OCI-LY1 (cell line): ENCODE measurements at regions not wholly inside any gene's neighbourhood (a gene's known extent, or its start where the extent isn't known, plus 50 kb on each side); places are given as distances from the start of the nearest gene placed in this dataset.

Experiments
- H2AFZ ChIP-seq: fragments of 200-600 bp; sonication (generic), shearing (Covaris generic); 2 replicates; pipeline ENCODE4 v1.6.0; 2014; ENCODE audit warnings: antibody characterized with exemption, mild to moderate bottlenecking, low read length
- H3F3A ChIP-seq: fragments of 200-600 bp; sonication (generic), shearing (Covaris generic); 2 replicates; pipeline ENCODE4 v1.6.0; 2014; ENCODE audit warnings: mild to moderate bottlenecking, antibody characterized with exemption, low read length, moderate library complexity; ENCODE audit not compliant: insufficient read depth
- H3K27ac ChIP-seq: fragments of 200-600 bp; sonication (generic); 2 replicates; pipeline ENCODE4 v1.5.1; 2014; ENCODE audit warnings: low read length, mixed run types, mild to moderate bottlenecking, low read depth; ENCODE audit not compliant: poor library complexity, severe bottlenecking
- H3K27me3 ChIP-seq: fragments of 200-600 bp; sonication (generic); 2 replicates; pipeline ENCODE4 v1.6.0; 2014; ENCODE audit warnings: antibody characterized with exemption, mild to moderate bottlenecking, low read length, moderate library complexity; ENCODE audit not compliant: insufficient read depth
- H3K36me3 ChIP-seq: fragments of 200-600 bp; sonication (generic); 2 replicates; pipeline ENCODE4 v1.6.1; 2014; ENCODE audit warnings: mild to moderate bottlenecking, antibody characterized with exemption, low read length, moderate library complexity, mixed read lengths; ENCODE audit not compliant: insufficient read depth
- H3K4me1 ChIP-seq: fragments of 200-600 bp; sonication (generic); 2 replicates; pipeline ENCODE4 v1.5.1; 2014; ENCODE audit warnings: mild to moderate bottlenecking, low read length, moderate library complexity; ENCODE audit not compliant: insufficient read depth, severe bottlenecking
- H3K4me2 ChIP-seq: fragments of 200-600 bp; sonication (generic), shearing (Covaris generic); 2 replicates; pipeline ENCODE4 v1.6.1; 2014; ENCODE audit warnings: low read length
- H3K4me3 ChIP-seq: fragments of 200-600 bp; sonication (generic); 2 replicates; pipeline ENCODE4 v1.5.1; 2014; ENCODE audit warnings: low read length, low read depth, mild to moderate bottlenecking, mixed read lengths; ENCODE audit not compliant: poor library complexity, severe bottlenecking
- H3K79me2 ChIP-seq: fragments of 200-600 bp; shearing (Covaris generic); 2 replicates; pipeline ENCODE4 v1.6.1; 2016; ENCODE audit warnings: mixed run types, low read length, mixed read lengths; ENCODE audit not compliant: insufficient read depth
- H3K9ac ChIP-seq: fragments of 200-600 bp; sonication (generic), shearing (Covaris generic); 2 replicates; pipeline ENCODE4 v1.6.1; 2014; ENCODE audit warnings: mild to moderate bottlenecking, low read length, mixed read lengths
- H3K9me2 ChIP-seq: fragments of 200-600 bp; sonication (generic), shearing (Covaris generic); 2 replicates; pipeline ENCODE4 v1.6.1; 2014; ENCODE audit warnings: low read depth, mild to moderate bottlenecking, low read length, mixed read lengths
- H3K9me3 ChIP-seq: fragments of 200-600 bp; shearing (Covaris generic); 2 replicates; pipeline ENCODE4 v1.6.1; 2014; ENCODE audit warnings: low read length, mixed read lengths
- H4K20me1 ChIP-seq: fragments of 200-600 bp; sonication (generic), shearing (Covaris generic); 2 replicates; pipeline ENCODE4 v1.6.0; 2016; ENCODE audit warnings: mild to moderate bottlenecking, low read length; ENCODE audit not compliant: insufficient read depth
- EZH2 ChIP-seq: fragments of 200-600 bp; sonication (generic), shearing (Covaris generic); IDR thresholded peaks from 2 replicates; pipeline ENCODE4 v1.8.0; 2017; ENCODE audit warnings: borderline replicate concordance, mixed run types, mild to moderate bottlenecking, antibody characterized with exemption, low read length, moderate library complexity, mixed read lengths
- TF ChIP-seq, protein P1 (sequence below): fragments of 200-600 bp; sonication (generic), shearing (Covaris generic); IDR thresholded peaks from 2 replicates; pipeline ENCODE4 v1.5.1; 2017; ENCODE audit warnings: mild to moderate bottlenecking, antibody characterized with exemption, low read length, moderate library complexity, mixed read lengths

DNA sequence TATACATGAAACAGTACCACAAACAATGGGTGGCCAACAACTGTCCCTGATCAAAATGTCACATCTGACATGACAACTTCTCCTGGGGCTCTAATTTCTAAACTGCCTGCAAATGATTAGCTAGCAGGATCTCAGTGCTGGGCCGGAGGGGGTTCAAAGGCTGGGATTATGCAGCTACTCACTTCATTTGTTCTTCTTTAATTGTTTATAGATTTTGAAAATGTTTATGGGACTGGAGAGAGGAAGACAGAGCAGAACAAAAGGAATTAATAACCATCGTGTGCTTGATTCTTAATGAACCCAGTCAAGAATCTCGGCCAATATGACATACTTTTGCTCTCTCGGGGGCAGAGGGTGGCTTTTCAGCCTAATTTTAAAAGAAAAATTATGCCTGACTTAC, 313.6 kb downstream of the NSG2 start:
- Histone ChIP-seq H3K9ac (no peak overlapping the region), H2AFZ (no peak overlapping the region), H3K36me3 (no peaks in the 10 kb centered on the region), H3K4me3 (no peak overlapping the region), H3K9me3 (no peaks in the 10 kb centered on the region), H3K4me1 (no peaks in the 10 kb centered on the region), H3K27me3 (no peaks in the 10 kb centered on the region), H3K27ac (no peak overlapping the region), H3K79me2 (no peaks in the 10 kb centered on the region), H4K20me1 (no peaks in the 10 kb centered on the region), H3F3A (no peaks in the 10 kb centered on the region), H3K4me2 (no peak overlapping the region), H3K9me2 (no peaks in the 10 kb centered on the region)
- TF ChIP-seq, protein P1, sequence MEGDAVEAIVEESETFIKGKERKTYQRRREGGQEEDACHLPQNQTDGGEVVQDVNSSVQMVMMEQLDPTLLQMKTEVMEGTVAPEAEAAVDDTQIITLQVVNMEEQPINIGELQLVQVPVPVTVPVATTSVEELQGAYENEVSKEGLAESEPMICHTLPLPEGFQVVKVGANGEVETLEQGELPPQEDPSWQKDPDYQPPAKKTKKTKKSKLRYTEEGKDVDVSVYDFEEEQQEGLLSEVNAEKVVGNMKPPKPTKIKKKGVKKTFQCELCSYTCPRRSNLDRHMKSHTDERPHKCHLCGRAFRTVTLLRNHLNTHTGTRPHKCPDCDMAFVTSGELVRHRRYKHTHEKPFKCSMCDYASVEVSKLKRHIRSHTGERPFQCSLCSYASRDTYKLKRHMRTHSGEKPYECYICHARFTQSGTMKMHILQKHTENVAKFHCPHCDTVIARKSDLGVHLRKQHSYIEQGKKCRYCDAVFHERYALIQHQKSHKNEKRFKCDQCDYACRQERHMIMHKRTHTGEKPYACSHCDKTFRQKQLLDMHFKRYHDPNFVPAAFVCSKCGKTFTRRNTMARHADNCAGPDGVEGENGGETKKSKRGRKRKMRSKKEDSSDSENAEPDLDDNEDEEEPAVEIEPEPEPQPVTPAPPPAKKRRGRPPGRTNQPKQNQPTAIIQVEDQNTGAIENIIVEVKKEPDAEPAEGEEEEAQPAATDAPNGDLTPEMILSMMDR: no peak
- TF ChIP-seq EZH2: no peak

DNA sequence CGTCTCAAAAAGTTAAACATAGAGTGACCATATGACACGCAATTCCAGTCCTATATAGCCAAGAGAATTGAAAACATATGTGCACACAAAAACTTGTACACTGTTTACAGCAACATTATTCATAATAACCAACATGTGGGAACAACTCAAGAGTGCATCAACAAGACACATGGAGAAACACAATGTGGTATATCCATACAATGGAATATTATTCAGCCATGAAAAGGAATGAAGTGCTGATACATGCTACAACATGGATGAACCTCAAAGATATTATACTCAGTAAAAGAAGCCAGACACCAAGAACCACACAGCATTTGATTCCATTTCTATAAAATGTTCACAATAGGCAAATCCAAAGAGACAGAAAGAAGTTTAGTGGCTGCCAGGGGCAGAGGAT, 317.0 kb downstream of the NSG2 start:
- Histone ChIP-seq H4K20me1 (no peaks in the 10 kb centered on the region), H3K4me3 (no peak overlapping the region)
- no peak for TF ChIP-seq EZH2
- TF ChIP-seq, protein P1: no peak

DNA sequence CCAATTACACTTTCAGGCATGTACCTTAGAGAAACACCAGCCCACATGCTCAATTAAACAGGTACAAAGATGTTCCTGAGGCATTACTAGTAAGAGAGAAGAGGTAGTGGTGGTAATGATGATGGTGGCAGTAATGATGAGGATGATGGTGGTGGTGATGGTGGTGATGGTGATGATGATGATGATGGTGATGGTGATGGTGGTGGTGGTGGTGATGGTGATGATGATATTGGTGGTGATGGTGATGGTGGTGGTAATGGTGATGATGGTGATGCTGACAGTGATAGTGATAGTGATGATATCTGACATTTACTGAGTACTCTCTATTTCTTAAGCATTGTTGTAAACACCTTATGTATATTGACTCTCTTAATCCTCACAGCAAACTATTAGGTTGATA, 318.4 kb downstream of the NSG2 start:
- Histone ChIP-seq H3K9me2 (no peaks in the 10 kb centered on the region), H3K79me2 (no peaks in the 10 kb centered on the region), H3K4me3 (no peak overlapping the region)

More for the DNA sequence above, 317.0 kb downstream of the NSG2 start:
- Histone ChIP-seq H3K79me2 (no peaks in the 10 kb centered on the region), H3K9me2 (no peaks in the 10 kb centered on the region), H3K27me3 (no peaks in the 10 kb centered on the region), H3K36me3 (no peaks in the 10 kb centered on the region), H3K27ac (no peak overlapping the region), H3K9ac (no peak overlapping the region), H3K9me3 (no peaks in the 10 kb centered on the region), H3F3A (no peaks in the 10 kb centered on the region), H2AFZ (no peak overlapping the region), H3K4me2 (no peak overlapping the region), H3K4me1 (no peaks in the 10 kb centered on the region)

More for the DNA sequence above, 318.4 kb downstream of the NSG2 start:
- no peak overlapping the region for H3K27ac ChIP-seq
- H4K20me1 ChIP-seq: no peaks in the 10 kb centered on the region
- H3K4me1 ChIP-seq: no peaks in the 10 kb centered on the region
- no peak overlapping the region for H3K4me2 ChIP-seq
- H3K9ac ChIP-seq: no peak overlapping the region
- no peaks in the 10 kb centered on the region for H3F3A ChIP-seq
- no peak for TF ChIP-seq EZH2
- TF ChIP-seq, protein P1: no peak
- no peaks in the 10 kb centered on the region for H3K27me3 ChIP-seq
- H3K36me3 ChIP-seq: no peaks in the 10 kb centered on the region
- no peak overlapping the region for H2AFZ ChIP-seq
- no peaks in the 10 kb centered on the region for H3K9me3 ChIP-seq
